Panc1 (cell line): ENCODE measurements at regions not wholly inside any gene's neighbourhood (a gene's known extent, or its start where the extent isn't known, plus 50 kb on each side); places are given as distances from the start of the nearest gene placed in this dataset.

Experiments used
- POLR2AphosphoS5 ChIP-seq: IDR thresholded peaks from 2 replicates; pipeline ENCODE4 v1.6.1; 2012; ENCODE audit warnings: mild to moderate bottlenecking, low read depth, low read length, moderate library complexity
- TCF7L2 ChIP-seq: IDR thresholded peaks from 2 replicates; pipeline ENCODE4 v1.6.1; 2011; ENCODE audit warnings: mild to moderate bottlenecking, low read depth, low read length, inconsistent platforms
- TF ChIP-seq, protein P1 (sequence below): fragments of 450-650 bp; IDR thresholded peaks from 2 replicates; pipeline ENCODE4 v1.5.1; 2017; ENCODE audit warnings: mild to moderate bottlenecking

DNA sequence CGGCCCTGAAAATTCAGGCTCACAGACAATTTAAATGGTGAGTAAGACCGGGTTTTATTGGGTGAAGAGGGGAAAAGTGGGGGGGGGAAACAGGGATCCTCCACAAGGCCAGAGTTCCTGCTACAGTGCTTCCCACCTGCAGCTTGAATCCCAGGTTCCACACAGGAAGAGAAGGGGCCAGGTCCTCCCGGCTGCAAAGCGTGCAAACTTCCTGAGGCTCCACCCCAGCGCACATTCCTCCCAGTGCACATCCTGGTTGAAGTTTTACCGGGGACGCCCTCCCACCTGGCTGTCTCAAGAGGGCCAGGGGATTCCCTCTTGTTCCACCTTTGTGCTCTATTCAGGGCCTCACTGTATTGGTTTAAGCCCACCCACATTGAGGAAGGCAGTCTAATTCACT is 347.7 kb upstream of the REG3G start:
- TF ChIP-seq, protein P1, sequence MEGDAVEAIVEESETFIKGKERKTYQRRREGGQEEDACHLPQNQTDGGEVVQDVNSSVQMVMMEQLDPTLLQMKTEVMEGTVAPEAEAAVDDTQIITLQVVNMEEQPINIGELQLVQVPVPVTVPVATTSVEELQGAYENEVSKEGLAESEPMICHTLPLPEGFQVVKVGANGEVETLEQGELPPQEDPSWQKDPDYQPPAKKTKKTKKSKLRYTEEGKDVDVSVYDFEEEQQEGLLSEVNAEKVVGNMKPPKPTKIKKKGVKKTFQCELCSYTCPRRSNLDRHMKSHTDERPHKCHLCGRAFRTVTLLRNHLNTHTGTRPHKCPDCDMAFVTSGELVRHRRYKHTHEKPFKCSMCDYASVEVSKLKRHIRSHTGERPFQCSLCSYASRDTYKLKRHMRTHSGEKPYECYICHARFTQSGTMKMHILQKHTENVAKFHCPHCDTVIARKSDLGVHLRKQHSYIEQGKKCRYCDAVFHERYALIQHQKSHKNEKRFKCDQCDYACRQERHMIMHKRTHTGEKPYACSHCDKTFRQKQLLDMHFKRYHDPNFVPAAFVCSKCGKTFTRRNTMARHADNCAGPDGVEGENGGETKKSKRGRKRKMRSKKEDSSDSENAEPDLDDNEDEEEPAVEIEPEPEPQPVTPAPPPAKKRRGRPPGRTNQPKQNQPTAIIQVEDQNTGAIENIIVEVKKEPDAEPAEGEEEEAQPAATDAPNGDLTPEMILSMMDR: no peak
- no peak for TF ChIP-seq TCF7L2
- no peak for TF ChIP-seq POLR2AphosphoS5
